GM08714 (cell line): ENCODE measurements at regions not wholly inside any gene's neighbourhood (a gene's known extent, or its start where the extent isn't known, plus 50 kb on each side); places are given as distances from the start of the nearest gene placed in this dataset.
A peak's percentile ranks its signal among the peaks of the same experiment; 100 is the strongest.

Experiments used
- H3K4me3 ChIP-seq: fragments of 200-500 bp; sonication (Bioruptor generic); 2 replicates; pipeline ENCODE4 v1.5.1; 2014; ENCODE audit warnings: mild to moderate bottlenecking, low read length, inconsistent platforms
- ZNF274 ChIP-seq: IDR thresholded peaks from 2 replicates; pipeline ENCODE4 v1.6.1; 2012; ENCODE audit warnings: mild to moderate bottlenecking, low read depth, low read length

GRCh38 chr6:26258212-26258977 is 106.6 kb upstream of the BTN3A2 start:
- H3K4me3 ChIP-seq, result no peak overlapping the region
- TF ChIP-seq ZNF274, result no peak

- no peak for TF ChIP-seq ZNF274
Measured at GRCh38 chr6:26260110-26260637, 104.8 kb upstream of the BTN3A2 start.

GRCh38 chr6:26260725-26261490 is 104.1 kb upstream of the BTN3A2 start:
- no peak overlapping the region for H3K4me3 ChIP-seq
- TF ChIP-seq ZNF274, result no peak

More at GRCh38 chr6:26260110-26260637, 104.8 kb upstream of the BTN3A2 start:
- H3K4me3 ChIP-seq, result no peak overlapping the region

GRCh38 chr6:26264547-26264946 is 100.5 kb upstream of the BTN3A2 start:
- no peak overlapping the region for H3K4me3 ChIP-seq
- TF ChIP-seq ZNF274, result no peak

GRCh38 chr6:26267083-26267589 is 97.9 kb upstream of the BTN3A2 start:
- no peak overlapping the region for H3K4me3 ChIP-seq
- TF ChIP-seq ZNF274, result no peak

GRCh38 chr6:26268659-26269402 is 96.2 kb upstream of the BTN3A2 start:
- no peak overlapping the region; the same call in 1 of the 2 replicates for H3K4me3 ChIP-seq

GRCh38 chr6:26269531-26270485 is 95.2 kb upstream of the BTN3A2 start:
- TF ChIP-seq ZNF274, result no peak
- H3K4me3 ChIP-seq, result peak overlapping the region; percentile 65

More at GRCh38 chr6:26268659-26269402, 96.2 kb upstream of the BTN3A2 start:
- no peak for TF ChIP-seq ZNF274

- TF ChIP-seq ZNF274, result no peak
- peak overlapping the region; percentile 65 for H3K4me3 ChIP-seq
Measured at GRCh38 chr6:26270486-26270861, 94.5 kb upstream of the BTN3A2 start.

GRCh38 chr6:26270903-26271667 is 93.9 kb upstream of the BTN3A2 start:
- TF ChIP-seq ZNF274, result no peak
- peak overlapping the region; percentile 65 for H3K4me3 ChIP-seq

- H3K4me3 ChIP-seq, result peak overlapping the region; percentile 65
Measured at GRCh38 chr6:26271668-26272024, 93.4 kb upstream of the BTN3A2 start.

GRCh38 chr6:26272171-26272637 is 92.8 kb upstream of the BTN3A2 start:
- no peak for TF ChIP-seq ZNF274
- peak overlapping the region; percentile 65 for H3K4me3 ChIP-seq

More at GRCh38 chr6:26271668-26272024, 93.4 kb upstream of the BTN3A2 start:
- TF ChIP-seq ZNF274, result no peak
